ENCODE measurements at regions not wholly inside any gene's neighbourhood (a gene's known extent, or its start where the extent isn't known, plus 50 kb on each side); places are given as distances from the start of the nearest gene placed in this dataset.

DNA sequence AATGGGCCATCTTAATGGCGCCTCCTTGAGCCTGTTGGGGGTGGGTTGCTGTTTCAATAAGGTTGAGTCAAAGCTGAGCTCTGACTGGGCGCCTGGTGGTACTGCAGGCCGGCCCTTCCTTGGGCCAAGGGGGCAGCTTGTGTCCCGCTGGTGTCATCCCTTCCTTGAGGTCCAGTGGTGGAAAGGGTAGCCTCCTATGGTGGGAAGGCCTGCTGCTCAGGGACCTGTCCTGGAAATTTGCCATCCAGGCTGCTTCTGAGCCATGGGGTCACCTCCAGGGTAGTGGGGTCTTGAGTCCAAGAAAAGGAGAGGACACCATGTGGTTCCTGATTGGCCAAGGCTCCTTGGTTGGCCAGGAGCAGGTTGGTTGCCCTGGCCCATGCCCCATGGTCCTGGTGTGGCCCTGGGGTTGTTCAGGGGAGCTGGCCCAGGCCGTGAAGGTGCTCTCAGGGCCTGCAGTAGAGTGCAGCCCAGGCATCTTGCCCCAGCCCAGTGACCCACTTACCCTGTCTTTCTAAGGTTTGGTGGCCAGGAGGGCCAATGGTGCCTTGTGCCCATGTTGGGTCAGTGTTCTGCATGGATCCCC is 188.7 kb downstream of the UBE3A start:
- no peak for TF ChIP-seq EZH2phosphoT487 (IDR thresholded peaks at IDR 0.05; ENCODE audit: low read depth)
- TF ChIP-seq, protein P1, sequence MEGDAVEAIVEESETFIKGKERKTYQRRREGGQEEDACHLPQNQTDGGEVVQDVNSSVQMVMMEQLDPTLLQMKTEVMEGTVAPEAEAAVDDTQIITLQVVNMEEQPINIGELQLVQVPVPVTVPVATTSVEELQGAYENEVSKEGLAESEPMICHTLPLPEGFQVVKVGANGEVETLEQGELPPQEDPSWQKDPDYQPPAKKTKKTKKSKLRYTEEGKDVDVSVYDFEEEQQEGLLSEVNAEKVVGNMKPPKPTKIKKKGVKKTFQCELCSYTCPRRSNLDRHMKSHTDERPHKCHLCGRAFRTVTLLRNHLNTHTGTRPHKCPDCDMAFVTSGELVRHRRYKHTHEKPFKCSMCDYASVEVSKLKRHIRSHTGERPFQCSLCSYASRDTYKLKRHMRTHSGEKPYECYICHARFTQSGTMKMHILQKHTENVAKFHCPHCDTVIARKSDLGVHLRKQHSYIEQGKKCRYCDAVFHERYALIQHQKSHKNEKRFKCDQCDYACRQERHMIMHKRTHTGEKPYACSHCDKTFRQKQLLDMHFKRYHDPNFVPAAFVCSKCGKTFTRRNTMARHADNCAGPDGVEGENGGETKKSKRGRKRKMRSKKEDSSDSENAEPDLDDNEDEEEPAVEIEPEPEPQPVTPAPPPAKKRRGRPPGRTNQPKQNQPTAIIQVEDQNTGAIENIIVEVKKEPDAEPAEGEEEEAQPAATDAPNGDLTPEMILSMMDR (IDR thresholded peaks at IDR 0.05; ENCODE audit: low read depth, low read length): no peak

Measured in OCI-LY3 (cell line).